ENCODE measurements at regions not wholly inside any gene's neighbourhood (a gene's known extent, or its start where the extent isn't known, plus 50 kb on each side); places are given as distances from the start of the nearest gene placed in this dataset.
"Not testable (repeated sequence)": the region's sequence is repeated elsewhere in the genome, so short reads cannot be mapped to it uniquely, and the experiment has no call there.

DNA sequence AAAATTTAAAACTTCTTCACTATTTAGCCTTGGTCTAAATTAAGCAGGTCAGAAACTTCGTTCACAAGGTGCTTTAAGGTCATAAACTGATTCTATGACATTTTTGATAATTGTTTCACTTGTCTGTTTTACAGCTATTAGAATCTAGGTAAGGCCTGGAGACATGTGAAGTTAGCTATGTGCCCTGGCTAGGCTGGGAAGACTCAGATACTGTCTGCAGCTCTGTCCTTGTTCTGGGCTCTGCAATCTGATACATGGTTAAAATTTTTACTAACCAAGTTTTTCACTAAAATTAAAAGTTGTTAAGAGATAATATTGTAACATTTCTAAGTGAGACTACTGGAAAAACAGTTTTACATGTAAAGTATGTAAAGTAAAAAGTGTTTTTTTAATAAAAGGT is 479.6 kb upstream of the EPHA6 start:
- TF ChIP-seq, protein P1, sequence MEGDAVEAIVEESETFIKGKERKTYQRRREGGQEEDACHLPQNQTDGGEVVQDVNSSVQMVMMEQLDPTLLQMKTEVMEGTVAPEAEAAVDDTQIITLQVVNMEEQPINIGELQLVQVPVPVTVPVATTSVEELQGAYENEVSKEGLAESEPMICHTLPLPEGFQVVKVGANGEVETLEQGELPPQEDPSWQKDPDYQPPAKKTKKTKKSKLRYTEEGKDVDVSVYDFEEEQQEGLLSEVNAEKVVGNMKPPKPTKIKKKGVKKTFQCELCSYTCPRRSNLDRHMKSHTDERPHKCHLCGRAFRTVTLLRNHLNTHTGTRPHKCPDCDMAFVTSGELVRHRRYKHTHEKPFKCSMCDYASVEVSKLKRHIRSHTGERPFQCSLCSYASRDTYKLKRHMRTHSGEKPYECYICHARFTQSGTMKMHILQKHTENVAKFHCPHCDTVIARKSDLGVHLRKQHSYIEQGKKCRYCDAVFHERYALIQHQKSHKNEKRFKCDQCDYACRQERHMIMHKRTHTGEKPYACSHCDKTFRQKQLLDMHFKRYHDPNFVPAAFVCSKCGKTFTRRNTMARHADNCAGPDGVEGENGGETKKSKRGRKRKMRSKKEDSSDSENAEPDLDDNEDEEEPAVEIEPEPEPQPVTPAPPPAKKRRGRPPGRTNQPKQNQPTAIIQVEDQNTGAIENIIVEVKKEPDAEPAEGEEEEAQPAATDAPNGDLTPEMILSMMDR (IDR thresholded peaks at IDR 0.05; ENCODE audit: control extremely low read depth, extremely low read depth): no peak

DNA sequence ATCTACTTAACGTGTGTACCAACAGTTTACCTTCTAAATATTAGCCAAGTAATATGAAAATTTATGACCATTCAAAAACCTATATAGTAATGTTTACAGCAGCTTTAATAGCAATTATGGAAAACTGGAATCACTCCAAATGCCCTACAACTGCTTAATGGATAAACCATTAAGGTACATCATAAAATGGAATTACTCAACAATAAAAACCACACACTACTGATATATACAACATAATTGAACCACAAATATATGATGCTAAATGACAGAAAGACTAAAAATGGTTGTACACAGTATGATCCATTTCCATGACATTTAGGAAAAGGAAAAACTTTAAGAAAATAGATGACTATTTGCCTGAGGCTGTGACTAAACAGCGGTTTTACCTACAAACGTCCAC is 467.1 kb upstream of the EPHA6 start:
- TF ChIP-seq, protein P1 (IDR thresholded peaks at IDR 0.05; ENCODE audit: control extremely low read depth, extremely low read depth): no peak
- DNase-seq (no peak), ATAC-seq (ENCODE audit: insufficient read depth, low FRiP score) (no peak)
- Histone ChIP-seq H3K36me3 (ENCODE audit: control insufficient read depth in 4 of 4, insufficient read depth in 4 of 4, low read length in 4 of 4) (no peaks in the 10 kb centered on the region), H3K9me3 (ENCODE audit: control insufficient read depth in 4 of 4, insufficient read depth in 3 of 4, low read length in 3 of 4) (peaks cover 0 to 2% (median 0%) of the 10 kb centered on the region in 4 donors), H3K27me3 (ENCODE audit: control insufficient read depth in 3 of 3, insufficient read depth in 3 of 3, low read length in 2 of 3) (no peaks in the 10 kb centered on the region), H3K4me3 (no peak overlapping the region), H3K4me1 (ENCODE audit: control insufficient read depth in 5 of 5, insufficient read depth in 5 of 5, low read length in 5 of 5) (no peaks in the 10 kb centered on the region), H3K9ac (ENCODE audit: insufficient read depth in 1 of 2, low read length in 2 of 2) (no peak overlapping the region), H3K27ac (ENCODE audit: low read depth in 1 of 2, low read length in 1 of 2) (no peak overlapping the region)
- WGBS, 2 donors: 79 to 82% methylated on average over 3 of the region's 3 CpGs

More for the DNA sequence above, 479.6 kb upstream of the EPHA6 start:
- H3K4me1 ChIP-seq (ENCODE audit: control insufficient read depth in 5 of 5, insufficient read depth in 5 of 5, low read length in 5 of 5): no peaks in the 10 kb centered on the region
- H3K36me3 ChIP-seq (ENCODE audit: control insufficient read depth in 4 of 4, insufficient read depth in 4 of 4, low read length in 4 of 4): no peaks in the 10 kb centered on the region
- H3K27me3 ChIP-seq (ENCODE audit: control insufficient read depth in 3 of 3, insufficient read depth in 3 of 3, low read length in 2 of 3): no peaks in the 10 kb centered on the region
- H3K4me3 ChIP-seq: no peak overlapping the region
- 71 to 74% methylated on average over 1 of the region's 1 CpG for WGBS, 2 donors
- ATAC-seq (ENCODE audit: insufficient read depth, low FRiP score) (no peak), DNase-seq (no peak)
- no peak overlapping the region for H3K27ac ChIP-seq (ENCODE audit: low read depth in 1 of 2, low read length in 1 of 2)
- H3K9me3 ChIP-seq (ENCODE audit: control insufficient read depth in 4 of 4, insufficient read depth in 3 of 4, low read length in 3 of 4): peaks cover 0 to 3% (median 1%) of the 10 kb centered on the region in 4 donors
- no peak overlapping the region for H3K9ac ChIP-seq (ENCODE audit: insufficient read depth in 1 of 2, low read length in 2 of 2)

DNA sequence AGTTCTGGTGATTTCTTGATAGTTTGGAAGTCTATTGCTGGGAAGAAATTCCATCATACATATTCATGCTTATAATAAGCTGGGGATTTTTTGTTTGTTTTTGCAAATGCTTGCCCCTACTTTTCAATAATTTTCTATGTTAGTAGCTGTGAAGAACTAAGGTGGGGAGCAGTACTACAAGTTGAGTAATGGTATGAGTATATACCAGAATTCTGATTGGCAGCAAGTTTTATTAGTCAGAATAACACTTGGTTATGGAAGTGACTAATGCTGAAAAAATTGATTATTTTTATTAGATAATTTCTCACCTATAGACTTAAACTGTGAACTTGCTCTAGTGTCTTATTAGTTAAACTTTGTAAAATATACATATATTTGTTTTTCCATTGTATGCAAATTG is 462.8 kb upstream of the EPHA6 start:
- H3K4me3 ChIP-seq; H3K36me3 ChIP-seq (ENCODE audit: control insufficient read depth in 4 of 4, insufficient read depth in 4 of 4, low read length in 4 of 4); H3K9ac ChIP-seq (ENCODE audit: insufficient read depth in 1 of 2, low read length in 2 of 2); ATAC-seq (ENCODE audit: insufficient read depth, low FRiP score); H3K9me3 ChIP-seq (ENCODE audit: control insufficient read depth in 4 of 4, insufficient read depth in 3 of 4, low read length in 3 of 4); DNase-seq; H3K27ac ChIP-seq (ENCODE audit: low read depth in 1 of 2, low read length in 1 of 2); H3K27me3 ChIP-seq (ENCODE audit: control insufficient read depth in 3 of 3, insufficient read depth in 3 of 3, low read length in 2 of 3); H3K4me1 ChIP-seq (ENCODE audit: control insufficient read depth in 5 of 5, insufficient read depth in 5 of 5, low read length in 5 of 5): not testable (repeated sequence)

DNA sequence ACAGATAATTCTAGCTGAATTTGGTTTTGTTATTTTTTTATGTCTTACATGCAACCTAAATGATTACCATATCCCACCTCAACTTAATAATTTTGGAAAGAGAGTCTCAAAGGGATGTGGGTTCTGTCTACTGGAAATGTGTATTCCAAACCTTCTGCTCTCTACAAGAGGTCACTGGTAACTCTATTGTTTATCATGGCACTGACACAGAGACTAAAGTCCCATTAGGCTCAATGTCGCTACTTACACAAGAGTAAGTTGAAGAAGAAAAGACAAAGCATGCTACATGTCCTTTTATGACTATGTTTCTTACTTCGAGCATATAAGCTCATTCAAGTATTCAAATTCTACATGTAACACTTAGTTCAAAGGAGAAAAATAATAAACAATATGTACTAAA is 460.3 kb upstream of the EPHA6 start:
- Histone ChIP-seq H3K9me3 (ENCODE audit: control insufficient read depth in 4 of 4, insufficient read depth in 3 of 4, low read length in 3 of 4) (peaks cover 0 to 3% (median 0%) of the 10 kb centered on the region in 4 donors), H3K36me3 (ENCODE audit: control insufficient read depth in 4 of 4, insufficient read depth in 4 of 4, low read length in 4 of 4) (no peaks in the 10 kb centered on the region), H3K9ac (ENCODE audit: insufficient read depth in 1 of 2, low read length in 2 of 2) (no peak overlapping the region), H3K4me1 (ENCODE audit: control insufficient read depth in 5 of 5, insufficient read depth in 5 of 5, low read length in 5 of 5) (no peaks in the 10 kb centered on the region), H3K27me3 (ENCODE audit: control insufficient read depth in 3 of 3, insufficient read depth in 3 of 3, low read length in 2 of 3) (no peaks in the 10 kb centered on the region), H3K4me3 (no peak overlapping the region), H3K27ac (ENCODE audit: low read depth in 1 of 2, low read length in 1 of 2) (no peak overlapping the region)
- ATAC-seq (ENCODE audit: insufficient read depth, low FRiP score) (no peak), DNase-seq (no peak)
- TF ChIP-seq, protein P1 (IDR thresholded peaks at IDR 0.05; ENCODE audit: control extremely low read depth, extremely low read depth): no peak
- WGBS, 2 donors: 84 to 85% methylated on average over 2 of the region's 2 CpGs

Measured in lung (tissue), 11 donors.